ENCODE measurements at regions not wholly inside any gene's neighbourhood (a gene's known extent, or its start where the extent isn't known, plus 50 kb on each side); places are given as distances from the start of the nearest gene placed in this dataset.

DNA sequence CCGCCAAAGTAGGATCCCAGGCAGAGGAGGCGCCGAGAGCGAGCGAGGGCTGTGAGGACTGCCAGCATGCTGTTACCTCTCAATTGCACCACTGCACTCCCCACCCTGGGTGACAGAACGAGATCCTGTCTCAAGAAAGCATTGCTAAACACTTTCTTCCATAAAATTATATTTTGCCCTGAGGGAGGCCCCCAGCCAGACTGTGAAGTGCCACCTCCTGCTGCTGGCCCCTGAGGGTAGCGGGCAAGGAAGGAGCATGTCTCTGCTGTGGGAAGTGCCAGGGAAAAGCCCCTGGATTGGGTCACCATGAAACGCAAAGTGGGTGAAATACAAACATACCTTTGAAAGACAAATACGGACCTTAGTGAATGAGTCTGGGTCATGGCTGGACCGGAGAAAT is 78.0 kb upstream of the AMZ2 start:
- H3K79me2 ChIP-seq (ENCODE audit: control insufficient read depth in 1 of 2, insufficient read depth in 2 of 2, low read length in 2 of 2), result no peaks in the 10 kb centered on the region
- H2AK5ac ChIP-seq (ENCODE audit: low read depth, low read length), result no peak overlapping the region
- no peak overlapping the region for H2BK20ac ChIP-seq (ENCODE audit: low read length)
- no peak overlapping the region for H3K4me3 ChIP-seq (ENCODE audit: extremely low read depth in 1 of 4, insufficient read depth in 2 of 4, low read depth in 3 of 4, low read length in 4 of 4)
- no peaks in the 10 kb centered on the region for H3K79me1 ChIP-seq (ENCODE audit: low read depth, low read length)
- H3K4me1 ChIP-seq (replicated peaks in 1 of 4; ENCODE audit: control insufficient read depth in 3 of 4, insufficient read depth in 4 of 4, low read length in 3 of 4), result no peaks in the 10 kb centered on the region
- no peak overlapping the region for H3K18ac ChIP-seq (ENCODE audit: extremely low read depth, low read length)
- no peak for FAIRE-seq
- H3K36me3 ChIP-seq (ENCODE audit: control insufficient read depth in 2 of 4, insufficient read depth in 4 of 4, low read length in 3 of 4), result no peaks in the 10 kb centered on the region
- no peak overlapping the region for H2BK12ac ChIP-seq (ENCODE audit: low read depth, low read length)
- no peak overlapping the region for H4K8ac ChIP-seq (ENCODE audit: extremely low read depth, insufficient read depth, low read length)
- no peak overlapping the region for H2BK5ac ChIP-seq (ENCODE audit: low read depth, low read length)
- no peak overlapping the region for H3K4ac ChIP-seq (replicated peaks; ENCODE audit: insufficient read length, low read depth, low read length)
- H3K23me2 ChIP-seq (ENCODE audit: low read depth, low read length), result no peaks in the 10 kb centered on the region
- no peaks in the 10 kb centered on the region for H4K20me1 ChIP-seq (replicated peaks in 1 of 2; ENCODE audit: control insufficient read depth in 1 of 2, insufficient read depth in 2 of 2, low read length in 2 of 2)
- POLR2A ChIA-PET (ENCODE audit: partially characterized antibody), result interaction anchor here (0.6 kb wide), 1 partner anchor 148 kb away, joined by 3 read pairs; no protein-coding TSS in a partner anchor
- no peak overlapping the region for H3K9ac ChIP-seq (replicated peaks in 1 of 4; ENCODE audit: extremely low read depth in 1 of 4, low read depth in 3 of 4, low read length in 3 of 4)
- no peaks in the 10 kb centered on the region for H3K9me3 ChIP-seq (ENCODE audit: insufficient read depth in 2 of 2, low read depth in 1 of 2, low read length in 1 of 2)
- H4K5ac ChIP-seq (ENCODE audit: insufficient read length, low read depth, low read length), result no peak overlapping the region
- CTCF ChIA-PET (ENCODE audit: partially characterized antibody), result interaction anchor here (0.6 to 1.2 kb wide), 3 partner anchors 10 to 862 kb away, joined by 3 to 5 read pairs (median 4); no protein-coding TSS in a partner anchor
- WGBS, 2 experiments (ENCODE audit: extremely low coverage in 1 of 2, insufficient coverage in 1 of 2, insufficient read length in 1 of 2, insufficient replicate concordance in 2 of 2, low coverage in 1 of 2, low lambda C conversion rate in 2 of 2, missing lambda C conversion rate in 1 of 2), result 94% methylated on average over 10 of the region's 10 CpGs; no CpG with 5 or more reads in 1 of the 2 experiments
- H3K23ac ChIP-seq (ENCODE audit: insufficient read length), result no peak overlapping the region
- H4K91ac ChIP-seq (replicated peaks; ENCODE audit: insufficient read length, low read length), result no peak overlapping the region
- H3K14ac ChIP-seq (ENCODE audit: insufficient read length), result no peak overlapping the region
- no peak overlapping the region for H3K56ac ChIP-seq (replicated peaks; ENCODE audit: insufficient read length, low read depth, low read length)
- no peak overlapping the region for H2BK120ac ChIP-seq (replicated peaks; ENCODE audit: low read depth, low read length)
- no peak overlapping the region for H2BK15ac ChIP-seq (ENCODE audit: low read length)
- H3K4me2 ChIP-seq (ENCODE audit: insufficient read depth in 1 of 2, low read depth in 2 of 2, low read length in 2 of 2), result no peak overlapping the region
- no peak overlapping the region for H2AFZ ChIP-seq (ENCODE audit: low read length)
- no peaks in the 10 kb centered on the region for H3K27me3 ChIP-seq (replicated peaks in 1 of 4; ENCODE audit: control insufficient read depth in 3 of 4, extremely low read depth in 1 of 4, insufficient read depth in 3 of 4, low read length in 3 of 4)
- DNase-seq (ENCODE audit: low read depth in 1 of 2, low spot score in 2 of 2), result no peak
- H3K27ac ChIP-seq (ENCODE audit: low read depth, low read length), result no peak overlapping the region
- TF ChIP-seq EGR1 (IDR thresholded peaks at IDR 0.05; ENCODE audit: borderline replicate concordance, low read depth, low read length) (no peak), GTF2F1 (IDR thresholded peaks at IDR 0.05; ENCODE audit: borderline replicate concordance, low read depth, low read length) (no peak), SIRT6 (IDR thresholded peaks at IDR 0.05; ENCODE audit: low read length) (no peak), TEAD4 (IDR thresholded peaks at IDR 0.05; ENCODE audit: low read depth, low read length) (no peak), SP4 (IDR thresholded peaks at IDR 0.05; ENCODE audit: low read length) (no peak), FOSL1 (IDR thresholded peaks at IDR 0.05; ENCODE audit: insufficient read depth, low read depth, low read length) (no peak)
- TF ChIP-seq, protein P1, sequence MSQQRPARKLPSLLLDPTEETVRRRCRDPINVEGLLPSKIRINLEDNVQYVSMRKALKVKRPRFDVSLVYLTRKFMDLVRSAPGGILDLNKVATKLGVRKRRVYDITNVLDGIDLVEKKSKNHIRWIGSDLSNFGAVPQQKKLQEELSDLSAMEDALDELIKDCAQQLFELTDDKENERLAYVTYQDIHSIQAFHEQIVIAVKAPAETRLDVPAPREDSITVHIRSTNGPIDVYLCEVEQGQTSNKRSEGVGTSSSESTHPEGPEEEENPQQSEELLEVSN (IDR thresholded peaks at IDR 0.05), result no peak

All from H1 (cell line).